Activated CD4-positive, CD25-positive, alpha-beta regulatory T cell treated with anti-CD3 and anti-CD28 coated beads, Interleukin-2, amount 50 U/mL, for 72 hours (primary cell): ENCODE measurements at regions not wholly inside any gene's neighbourhood (a gene's known extent, or its start where the extent isn't known, plus 50 kb on each side); places are given as distances from the start of the nearest gene placed in this dataset.
"Not testable (repeated sequence)": the region's sequence is repeated elsewhere in the genome, so short reads cannot be mapped to it uniquely, and the experiment has no call there.

Source experiments
- DNase-seq: peaks from one replicate; pipeline ENCODE4 v3.0.0; 2021

- no peak for DNase-seq
Observed at GRCh38 chr9:81103597-81104471, 585.5 kb downstream of the TLE1 start.

DNA sequence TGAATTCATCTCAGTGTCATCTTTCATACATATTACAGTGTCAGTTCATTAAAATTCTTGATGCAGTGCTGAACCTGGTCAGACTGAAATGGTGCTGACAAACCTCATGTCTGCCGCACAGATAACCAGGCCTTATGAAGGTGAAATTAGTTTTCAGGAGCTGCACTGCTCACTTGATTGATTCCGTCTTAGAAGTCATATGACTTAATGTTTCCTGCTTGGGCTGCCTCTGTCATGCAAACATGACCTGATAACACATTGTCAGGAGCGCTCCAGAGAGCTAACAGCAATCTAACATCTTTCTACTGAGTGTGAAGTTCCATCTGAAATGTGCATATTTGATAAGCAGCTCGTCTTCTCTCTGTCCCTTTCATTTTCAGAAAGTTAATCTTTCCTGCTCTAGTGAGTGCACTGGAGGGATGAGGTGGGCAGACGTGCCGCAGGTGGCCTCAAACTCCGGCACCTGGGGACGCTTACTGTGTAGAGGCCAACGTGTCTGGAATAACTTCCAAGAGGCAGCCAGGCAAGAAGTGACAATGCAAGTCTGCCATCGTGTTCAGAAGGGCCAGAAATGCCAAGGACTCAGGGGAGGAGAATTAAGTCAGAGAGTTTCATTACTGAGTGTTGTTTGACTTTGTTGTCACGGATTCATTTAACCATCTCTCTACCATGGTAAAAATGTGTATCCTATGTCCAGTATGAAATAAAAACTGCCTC is 592.1 kb downstream of the TLE1 start:
- no peak for DNase-seq

DNA sequence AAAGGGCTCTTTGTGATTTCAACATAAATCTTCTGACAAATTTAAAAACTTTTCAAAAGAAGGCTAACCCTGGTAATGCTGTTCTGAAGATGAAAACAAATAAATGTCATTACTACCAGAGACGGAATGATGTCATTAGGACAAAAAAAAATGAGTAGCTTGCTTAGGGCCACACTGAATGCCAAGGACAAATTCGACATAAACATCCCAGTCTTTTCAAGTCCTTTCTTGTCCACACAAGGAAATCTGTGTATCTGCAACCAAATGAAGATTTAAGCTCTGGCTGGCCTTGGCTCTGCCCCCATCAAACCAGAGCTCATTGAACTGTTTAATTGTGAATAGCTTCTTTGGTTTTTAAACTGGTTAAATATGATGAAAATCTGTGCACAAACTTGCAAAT is 592.7 kb downstream of the TLE1 start:
- DNase-seq: no peak

GRCh38 chr9:81092057-81092456 is 597.3 kb downstream of the TLE1 start:
- DNase-seq: no peak

DNA sequence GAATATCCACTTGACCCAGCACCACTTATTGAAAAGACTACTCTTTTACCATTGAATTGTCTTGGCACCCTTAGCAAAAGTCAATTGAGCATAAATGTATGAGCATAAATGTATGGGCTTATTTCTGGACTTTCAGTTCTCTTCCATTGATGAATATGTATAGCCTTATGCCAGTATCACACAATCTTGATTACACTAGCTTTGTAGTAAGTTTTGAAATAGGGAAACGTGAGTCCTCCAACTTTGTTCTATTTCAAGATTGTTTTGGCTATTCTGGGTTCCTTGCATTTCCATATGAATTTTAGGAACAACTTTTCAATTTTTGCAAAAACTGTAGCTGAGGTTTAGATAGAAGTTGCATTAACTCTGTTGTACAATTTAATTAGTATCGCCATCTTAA is 601.0 kb downstream of the TLE1 start:
- no peak for DNase-seq

- no peak for DNase-seq
Observed at GRCh38 chr9:81086416-81086815, 602.9 kb downstream of the TLE1 start.

GRCh38 chr9:81083854-81084512 is 605.4 kb downstream of the TLE1 start:
- DNase-seq: no peak

GRCh38 chr9:81083067-81083466 is 606.3 kb downstream of the TLE1 start:
- no peak for DNase-seq

GRCh38 chr9:81082221-81082620 is 607.1 kb downstream of the TLE1 start:
- no peak for DNase-seq

DNA sequence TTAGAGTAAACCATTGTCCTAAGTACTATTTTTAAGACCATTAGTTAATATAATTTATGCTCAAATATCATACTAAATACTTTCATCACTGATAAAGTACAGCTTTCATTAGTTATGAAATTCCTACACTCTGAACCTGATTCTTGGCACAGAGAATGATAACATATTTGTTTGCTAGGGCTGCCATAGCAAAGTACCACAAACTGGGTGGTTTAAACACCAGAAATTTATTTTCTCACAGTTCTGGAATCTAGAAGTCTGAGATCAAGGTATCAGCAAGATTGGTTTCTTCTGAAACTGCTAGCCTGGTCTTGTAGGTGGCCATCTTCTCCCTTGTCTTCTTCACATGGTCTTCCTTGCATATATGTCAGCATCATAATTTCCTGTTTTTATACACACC is 608.4 kb downstream of the TLE1 start:
- DNase-seq: no peak

DNA sequence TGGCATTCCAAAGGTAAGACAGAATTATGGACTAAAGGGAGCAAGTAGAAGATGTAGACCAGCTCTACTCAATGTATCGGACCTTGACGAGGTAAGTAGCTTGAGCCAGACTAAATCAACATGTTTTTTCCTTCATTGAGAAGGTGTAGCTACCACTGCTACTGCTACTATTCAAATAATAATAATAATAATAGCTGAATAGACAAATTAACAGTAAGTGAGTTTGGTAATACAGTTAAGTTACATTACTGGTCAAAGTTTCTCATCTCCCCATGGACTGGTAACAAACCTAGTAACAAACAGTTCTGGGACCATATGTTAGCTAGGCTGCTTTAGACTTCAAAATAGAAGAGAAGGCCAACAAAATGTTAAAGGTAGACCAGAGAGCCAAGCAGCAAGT is 609.2 kb downstream of the TLE1 start:
- DNase-seq: no peak

- DNase-seq: no peak
Observed at GRCh38 chr9:81079055-81079454, 610.3 kb downstream of the TLE1 start.

DNA sequence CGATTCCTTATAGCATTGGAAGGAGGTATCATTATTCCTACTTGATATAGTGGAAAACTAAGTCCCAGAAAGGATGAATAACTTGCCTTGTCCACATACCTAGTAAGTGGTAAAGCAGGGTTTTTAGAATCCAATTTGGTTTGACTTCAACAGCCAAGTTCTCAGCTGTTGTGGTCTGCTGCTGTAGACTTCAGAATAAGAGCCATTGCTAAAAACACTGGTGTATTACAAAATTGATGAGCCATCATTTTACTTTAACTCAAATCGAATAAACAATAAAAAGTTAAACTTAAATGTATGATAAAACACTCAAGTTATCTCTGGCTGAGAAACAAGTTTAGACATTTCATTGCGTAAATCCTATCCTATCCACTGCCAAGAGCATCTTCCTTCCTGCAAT is 610.8 kb downstream of the TLE1 start:
- DNase-seq: no peak

- DNase-seq: no peak
Observed at GRCh38 chr9:81077572-81077971, 611.8 kb downstream of the TLE1 start.

GRCh38 chr9:81076131-81076530 is 613.2 kb downstream of the TLE1 start:
- no peak for DNase-seq

DNA sequence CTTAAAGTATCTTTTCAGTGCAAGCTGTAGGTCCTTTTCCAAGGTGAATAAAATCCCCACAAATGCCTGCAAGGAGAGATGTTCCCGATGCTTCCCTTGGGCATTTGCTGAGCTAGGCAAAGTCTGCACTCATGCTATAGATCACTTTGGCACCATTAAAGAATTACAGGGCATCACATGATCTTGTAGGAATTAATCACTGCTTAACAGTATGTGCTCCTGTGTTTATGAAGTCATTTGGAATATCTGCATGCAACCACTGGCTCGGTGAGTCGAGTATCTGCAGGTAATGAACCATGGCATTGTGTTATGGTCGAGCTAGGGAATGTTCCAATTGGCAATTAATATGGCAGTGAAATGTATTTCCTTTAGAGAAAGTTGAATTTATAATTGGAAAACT is 615.1 kb downstream of the TLE1 start:
- DNase-seq: no peak

GRCh38 chr9:81073821-81074220 is 615.5 kb downstream of the TLE1 start:
- no peak for DNase-seq

DNA sequence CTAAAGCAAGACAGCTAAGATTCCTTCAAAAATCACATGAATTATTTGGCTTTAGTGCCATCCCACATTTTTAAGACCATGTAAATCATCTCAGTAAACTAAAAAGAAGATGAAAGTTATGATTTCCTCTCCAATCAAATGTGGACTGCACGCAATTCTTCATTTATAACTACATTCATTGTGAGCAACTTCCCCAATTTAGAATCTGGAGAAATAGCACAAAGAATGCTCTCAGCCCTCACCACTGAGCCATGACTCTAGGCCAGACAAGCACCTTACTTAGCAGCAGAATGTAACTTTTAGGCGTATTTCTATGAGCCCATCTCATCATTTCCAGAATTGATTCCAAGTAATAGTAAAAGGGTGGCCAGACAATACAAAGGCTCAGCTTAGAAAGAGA is 616.6 kb downstream of the TLE1 start:
- no peak for DNase-seq

DNA sequence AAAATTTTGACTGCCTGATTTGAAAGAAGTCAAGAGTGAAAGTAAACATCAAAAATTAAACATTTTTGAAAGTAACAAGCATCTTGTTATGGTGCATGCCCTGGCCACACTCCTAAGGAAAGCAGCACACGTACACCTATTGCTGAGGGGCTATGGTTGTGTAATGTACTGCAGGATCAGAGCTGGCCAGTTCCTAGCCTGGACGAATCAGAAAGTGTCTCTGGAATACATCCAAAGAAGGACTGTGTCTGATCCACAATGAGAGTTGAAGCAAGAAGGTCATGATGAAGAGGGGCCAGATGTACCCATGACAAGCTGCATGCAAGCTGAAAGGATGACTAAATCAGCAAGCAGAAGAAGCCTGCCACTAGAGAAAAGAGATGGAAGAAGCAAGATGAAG is 618.2 kb downstream of the TLE1 start:
- no peak for DNase-seq

GRCh38 chr9:81070689-81071088 is 618.7 kb downstream of the TLE1 start:
- DNase-seq: no peak

- DNase-seq: no peak
Observed at GRCh38 chr9:81069923-81070322, 619.4 kb downstream of the TLE1 start.

DNA sequence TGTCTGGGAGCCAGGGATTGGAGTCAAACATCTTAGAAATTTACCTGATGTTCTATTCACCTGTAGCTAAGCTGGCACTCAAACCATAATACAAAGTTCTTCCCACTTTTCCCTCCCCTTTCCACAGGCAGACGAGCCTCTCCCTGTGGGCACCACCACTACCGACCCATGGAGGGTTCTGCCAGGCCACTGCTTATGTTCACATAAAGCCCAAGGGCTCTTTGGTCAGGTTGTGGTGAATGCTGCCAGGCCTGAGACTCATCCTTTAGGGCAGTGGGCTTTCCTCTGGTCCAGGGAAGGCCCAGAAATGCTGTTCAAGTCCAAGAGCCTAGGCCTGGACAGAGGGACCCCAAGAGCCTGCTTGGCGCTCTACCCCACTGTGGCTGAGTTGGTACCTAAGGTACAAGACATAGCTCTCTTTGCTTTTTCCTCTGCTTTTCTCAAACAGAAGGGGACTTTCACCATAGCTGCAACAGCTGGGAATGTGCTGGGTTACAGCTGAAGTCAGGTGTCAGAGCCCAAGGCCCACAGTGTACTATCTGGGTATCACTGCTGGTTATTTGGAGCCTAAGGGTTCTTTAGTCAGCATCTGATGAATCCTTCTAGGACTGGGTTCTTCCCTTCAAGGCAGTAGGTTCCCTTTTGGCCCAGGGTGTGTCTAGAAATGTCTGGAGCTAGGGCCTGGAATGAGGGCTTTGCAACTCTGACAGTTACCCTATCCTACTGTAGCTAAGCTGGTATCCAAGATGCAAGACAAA is 620.1 kb downstream of the TLE1 start:
- no peak for DNase-seq

- not testable (repeated sequence) for DNase-seq
Observed at GRCh38 chr9:81062995-81063394, 626.4 kb downstream of the TLE1 start.
